ENCODE measurements at regions not wholly inside any gene's neighbourhood (a gene's known extent, or its start where the extent isn't known, plus 50 kb on each side); places are given as distances from the start of the nearest gene placed in this dataset.

DNA sequence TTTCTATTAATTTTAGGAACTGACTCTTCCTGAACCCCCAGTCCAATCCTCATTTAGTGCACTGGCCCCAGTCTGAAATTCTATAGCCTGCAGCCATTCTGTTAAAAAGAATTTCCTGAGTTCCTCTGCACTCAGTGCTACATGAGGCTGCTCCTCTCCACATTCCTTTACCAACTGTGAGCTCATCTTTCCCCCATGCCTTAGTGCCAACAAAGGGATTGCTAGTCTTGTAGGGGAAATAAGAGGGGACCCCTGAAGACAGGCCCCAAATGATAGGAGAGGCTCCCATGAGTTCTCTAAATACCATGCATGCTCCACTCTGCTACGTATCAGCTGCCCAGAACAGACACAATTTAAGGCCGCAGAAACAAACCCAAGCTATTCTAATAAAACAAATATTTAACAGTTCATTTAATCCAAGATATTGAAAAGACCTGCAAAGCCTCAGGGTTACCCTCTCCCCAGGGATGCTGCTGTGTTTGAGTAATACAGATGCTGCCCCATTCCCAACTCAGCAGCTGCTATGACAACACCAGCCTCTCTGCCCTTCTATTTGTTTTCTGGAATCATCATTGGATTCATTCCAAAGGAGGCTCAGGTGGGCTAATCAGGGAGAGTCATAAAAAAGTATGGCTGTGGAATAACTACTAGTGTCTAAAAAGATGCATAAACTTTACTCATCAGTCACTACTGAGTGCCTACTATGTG lies 228.5 kb downstream of the TOX3 start:
- no peak overlapping the region for H3K27ac ChIP-seq (ENCODE audit: low read depth)
- no peak overlapping the region for H2AFZ ChIP-seq
- peak overlapping the region; percentile 38; the same call in 1 of the 2 replicates for H3K27ac Mint-ChIP-seq
- H3K9me2 ChIP-seq (ENCODE audit: insufficient read depth), result peaks cover 21% of the 10 kb centered on the region; the same call in 1 of the 2 replicates
- no peak overlapping the region for H3K4me2 ChIP-seq
- H3K79me2 ChIP-seq (replicated peaks; ENCODE audit: insufficient read depth), result no peaks in the 10 kb centered on the region
- H3K4me3 ChIP-seq, result no peak overlapping the region
- no peaks in the 10 kb centered on the region for H3K36me3 Mint-ChIP-seq (ENCODE audit: low read depth)
- no peaks in the 10 kb centered on the region for H4K20me1 ChIP-seq (replicated peaks; ENCODE audit: insufficient read depth)
- no peaks in the 10 kb centered on the region for H3F3A ChIP-seq (replicated peaks; ENCODE audit: low read depth)
- H3K27me3 Mint-ChIP-seq (ENCODE audit: insufficient read depth, low read depth, poor library complexity), result peaks cover 2% of the 10 kb centered on the region
- H3K9me3 Mint-ChIP-seq, result no peaks in the 10 kb centered on the region
- H3K27me3 ChIP-seq (ENCODE audit: insufficient read depth), result no peaks in the 10 kb centered on the region
- DNase-seq (ENCODE audit: low spot score) (peak; percentile 41), ATAC-seq (peak; percentile 68)
- no peak for TF ChIP-seq STAT1 (IDR thresholded peaks at IDR 0.05; ENCODE audit: unreplicated experiment)
- TF ChIP-seq, protein P1, sequence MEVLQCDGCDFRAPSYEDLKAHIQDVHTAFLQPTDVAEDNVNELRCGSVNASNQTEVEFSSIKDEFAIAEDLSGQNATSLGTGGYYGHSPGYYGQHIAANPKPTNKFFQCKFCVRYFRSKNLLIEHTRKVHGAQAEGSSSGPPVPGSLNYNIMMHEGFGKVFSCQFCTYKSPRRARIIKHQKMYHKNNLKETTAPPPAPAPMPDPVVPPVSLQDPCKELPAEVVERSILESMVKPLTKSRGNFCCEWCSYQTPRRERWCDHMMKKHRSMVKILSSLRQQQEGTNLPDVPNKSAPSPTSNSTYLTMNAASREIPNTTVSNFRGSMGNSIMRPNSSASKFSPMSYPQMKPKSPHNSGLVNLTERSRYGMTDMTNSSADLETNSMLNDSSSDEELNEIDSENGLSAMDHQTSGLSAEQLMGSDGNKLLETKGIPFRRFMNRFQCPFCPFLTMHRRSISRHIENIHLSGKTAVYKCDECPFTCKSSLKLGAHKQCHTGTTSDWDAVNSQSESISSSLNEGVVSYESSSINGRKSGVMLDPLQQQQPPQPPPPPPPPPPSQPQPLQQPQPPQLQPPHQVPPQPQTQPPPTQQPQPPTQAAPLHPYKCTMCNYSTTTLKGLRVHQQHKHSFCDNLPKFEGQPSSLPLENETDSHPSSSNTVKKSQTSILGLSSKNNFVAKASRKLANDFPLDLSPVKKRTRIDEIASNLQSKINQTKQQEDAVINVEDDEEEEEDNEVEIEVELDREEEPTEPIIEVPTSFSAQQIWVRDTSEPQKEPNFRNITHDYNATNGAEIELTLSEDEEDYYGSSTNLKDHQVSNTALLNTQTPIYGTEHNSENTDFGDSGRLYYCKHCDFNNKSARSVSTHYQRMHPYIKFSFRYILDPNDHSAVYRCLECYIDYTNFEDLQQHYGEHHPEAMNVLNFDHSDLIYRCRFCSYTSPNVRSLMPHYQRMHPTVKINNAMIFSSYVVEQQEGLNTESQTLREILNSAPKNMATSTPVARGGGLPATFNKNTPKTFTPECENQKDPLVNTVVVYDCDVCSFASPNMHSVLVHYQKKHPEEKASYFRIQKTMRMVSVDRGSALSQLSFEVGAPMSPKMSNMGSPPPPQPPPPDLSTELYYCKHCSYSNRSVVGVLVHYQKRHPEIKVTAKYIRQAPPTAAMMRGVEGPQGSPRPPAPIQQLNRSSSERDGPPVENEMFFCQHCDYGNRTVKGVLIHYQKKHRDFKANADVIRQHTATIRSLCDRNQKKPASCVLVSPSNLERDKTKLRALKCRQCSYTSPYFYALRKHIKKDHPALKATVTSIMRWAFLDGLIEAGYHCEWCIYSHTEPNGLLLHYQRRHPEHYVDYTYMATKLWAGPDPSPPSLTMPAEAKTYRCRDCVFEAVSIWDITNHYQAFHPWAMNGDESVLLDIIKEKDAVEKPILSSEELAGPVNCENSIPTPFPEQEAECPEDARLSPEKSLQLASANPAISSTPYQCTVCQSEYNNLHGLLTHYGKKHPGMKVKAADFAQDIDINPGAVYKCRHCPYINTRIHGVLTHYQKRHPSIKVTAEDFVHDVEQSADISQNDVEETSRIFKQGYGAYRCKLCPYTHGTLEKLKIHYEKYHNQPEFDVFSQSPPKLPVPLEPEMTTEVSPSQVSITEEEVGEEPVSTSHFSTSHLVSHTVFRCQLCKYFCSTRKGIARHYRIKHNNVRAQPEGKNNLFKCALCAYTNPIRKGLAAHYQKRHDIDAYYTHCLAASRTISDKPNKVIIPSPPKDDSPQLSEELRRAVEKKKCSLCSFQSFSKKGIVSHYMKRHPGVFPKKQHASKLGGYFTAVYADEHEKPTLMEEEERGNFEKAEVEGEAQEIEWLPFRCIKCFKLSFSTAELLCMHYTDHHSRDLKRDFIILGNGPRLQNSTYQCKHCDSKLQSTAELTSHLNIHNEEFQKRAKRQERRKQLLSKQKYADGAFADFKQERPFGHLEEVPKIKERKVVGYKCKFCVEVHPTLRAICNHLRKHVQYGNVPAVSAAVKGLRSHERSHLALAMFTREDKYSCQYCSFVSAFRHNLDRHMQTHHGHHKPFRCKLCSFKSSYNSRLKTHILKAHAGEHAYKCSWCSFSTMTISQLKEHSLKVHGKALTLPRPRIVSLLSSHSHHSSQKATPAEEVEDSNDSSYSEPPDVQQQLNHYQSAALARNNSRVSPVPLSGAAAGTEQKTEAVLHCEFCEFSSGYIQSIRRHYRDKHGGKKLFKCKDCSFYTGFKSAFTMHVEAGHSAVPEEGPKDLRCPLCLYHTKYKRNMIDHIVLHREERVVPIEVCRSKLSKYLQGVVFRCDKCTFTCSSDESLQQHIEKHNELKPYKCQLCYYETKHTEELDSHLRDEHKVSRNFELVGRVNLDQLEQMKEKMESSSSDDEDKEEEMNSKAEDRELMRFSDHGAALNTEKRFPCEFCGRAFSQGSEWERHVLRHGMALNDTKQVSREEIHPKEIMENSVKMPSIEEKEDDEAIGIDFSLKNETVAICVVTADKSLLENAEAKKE (CRISPR knock-in tag; IDR thresholded peaks at IDR 0.05), result no peak
- TF ChIP-seq ZNF114 (CRISPR knock-in tag; IDR thresholded peaks at IDR 0.05), result no peak
- TF ChIP-seq, protein P2, sequence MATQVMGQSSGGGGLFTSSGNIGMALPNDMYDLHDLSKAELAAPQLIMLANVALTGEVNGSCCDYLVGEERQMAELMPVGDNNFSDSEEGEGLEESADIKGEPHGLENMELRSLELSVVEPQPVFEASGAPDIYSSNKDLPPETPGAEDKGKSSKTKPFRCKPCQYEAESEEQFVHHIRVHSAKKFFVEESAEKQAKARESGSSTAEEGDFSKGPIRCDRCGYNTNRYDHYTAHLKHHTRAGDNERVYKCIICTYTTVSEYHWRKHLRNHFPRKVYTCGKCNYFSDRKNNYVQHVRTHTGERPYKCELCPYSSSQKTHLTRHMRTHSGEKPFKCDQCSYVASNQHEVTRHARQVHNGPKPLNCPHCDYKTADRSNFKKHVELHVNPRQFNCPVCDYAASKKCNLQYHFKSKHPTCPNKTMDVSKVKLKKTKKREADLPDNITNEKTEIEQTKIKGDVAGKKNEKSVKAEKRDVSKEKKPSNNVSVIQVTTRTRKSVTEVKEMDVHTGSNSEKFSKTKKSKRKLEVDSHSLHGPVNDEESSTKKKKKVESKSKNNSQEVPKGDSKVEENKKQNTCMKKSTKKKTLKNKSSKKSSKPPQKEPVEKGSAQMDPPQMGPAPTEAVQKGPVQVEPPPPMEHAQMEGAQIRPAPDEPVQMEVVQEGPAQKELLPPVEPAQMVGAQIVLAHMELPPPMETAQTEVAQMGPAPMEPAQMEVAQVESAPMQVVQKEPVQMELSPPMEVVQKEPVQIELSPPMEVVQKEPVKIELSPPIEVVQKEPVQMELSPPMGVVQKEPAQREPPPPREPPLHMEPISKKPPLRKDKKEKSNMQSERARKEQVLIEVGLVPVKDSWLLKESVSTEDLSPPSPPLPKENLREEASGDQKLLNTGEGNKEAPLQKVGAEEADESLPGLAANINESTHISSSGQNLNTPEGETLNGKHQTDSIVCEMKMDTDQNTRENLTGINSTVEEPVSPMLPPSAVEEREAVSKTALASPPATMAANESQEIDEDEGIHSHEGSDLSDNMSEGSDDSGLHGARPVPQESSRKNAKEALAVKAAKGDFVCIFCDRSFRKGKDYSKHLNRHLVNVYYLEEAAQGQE (IDR thresholded peaks at IDR 0.05; ENCODE audit: unreplicated experiment), result no peak
- no peak for TF ChIP-seq EZH2 (IDR thresholded peaks at IDR 0.05; ENCODE audit: low read depth, unreplicated experiment)
- TF ChIP-seq ZNF331 (CRISPR knock-in tag; IDR thresholded peaks at IDR 0.05; ENCODE audit: low read depth), result no peak
- no peak for TF ChIP-seq POLR2AphosphoS5 (IDR thresholded peaks at IDR 0.05; ENCODE audit: low read depth)
- TF ChIP-seq JUNB (IDR thresholded peaks at IDR 0.05; ENCODE audit: unreplicated experiment), result no peak
- TF ChIP-seq, protein P3, sequence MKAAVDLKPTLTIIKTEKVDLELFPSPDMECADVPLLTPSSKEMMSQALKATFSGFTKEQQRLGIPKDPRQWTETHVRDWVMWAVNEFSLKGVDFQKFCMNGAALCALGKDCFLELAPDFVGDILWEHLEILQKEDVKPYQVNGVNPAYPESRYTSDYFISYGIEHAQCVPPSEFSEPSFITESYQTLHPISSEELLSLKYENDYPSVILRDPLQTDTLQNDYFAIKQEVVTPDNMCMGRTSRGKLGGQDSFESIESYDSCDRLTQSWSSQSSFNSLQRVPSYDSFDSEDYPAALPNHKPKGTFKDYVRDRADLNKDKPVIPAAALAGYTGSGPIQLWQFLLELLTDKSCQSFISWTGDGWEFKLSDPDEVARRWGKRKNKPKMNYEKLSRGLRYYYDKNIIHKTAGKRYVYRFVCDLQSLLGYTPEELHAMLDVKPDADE (IDR thresholded peaks at IDR 0.05), result no peak
- TF ChIP-seq CTCF (conservative IDR thresholded peaks at IDR 0.05; ENCODE audit: low read depth in 2 of 2), result no peak
- no peak for TF ChIP-seq EZH2phosphoT487 (IDR thresholded peaks at IDR 0.05; ENCODE audit: unreplicated experiment)
- TF ChIP-seq NANOG (IDR thresholded peaks at IDR 0.05; ENCODE audit: borderline replicate concordance), result no peak
- no peak for TF ChIP-seq CREB1 (CRISPR knock-in tag; IDR thresholded peaks at IDR 0.05; ENCODE audit: low read depth)
- H3K36me3 ChIP-seq (ENCODE audit: insufficient read depth), result no peaks in the 10 kb centered on the region
- no peaks in the 10 kb centered on the region for H3K4me1 ChIP-seq (ENCODE audit: insufficient read depth)
- H3K4me3 Mint-ChIP-seq, result no peak overlapping the region
- H3K4me1 Mint-ChIP-seq, result peaks cover 8% of the 10 kb centered on the region
